HepG2 (cell line): ENCODE measurements at regions not wholly inside any gene's neighbourhood (a gene's known extent, or its start where the extent isn't known, plus 50 kb on each side); places are given as distances from the start of the nearest gene placed in this dataset.

ENCODE experiments used
- ATAC-seq: fragments of 200-7000 bp; cut with Tn5 transposase; 3 replicates; pipeline ENCODE4 v1.9.1; 2020; ENCODE audit warnings: mild to moderate bottlenecking, moderate library complexity
- BruUV-seq: library from RNA; stranded (reverse); fragments of 400-500 nt; replicated peaks from 2 replicates; lab custom pipeline; 2021; lab: Mats Ljungman, UMichigan
- CTCF ChIA-PET: fragments of 300-600 bp; formaldehyde crosslinking; extraction: SDS; loops from one replicate; lab custom pipeline; 2021; ENCODE audit warnings: low total read pairs, inconsistent platforms, low intra/inter-chr PET ratio; lab: Yijun Ruan, JAX
- POLR2A ChIA-PET: fragments of 350-600 bp; sonication (Branson Sonifier 250); formaldehyde crosslinking; loops from one replicate; lab custom pipeline; 2020; ENCODE audit warnings: antibody characterized with exemption, inconsistent platforms; lab: Yijun Ruan, JAX
- DNase-seq: peaks from one replicate; pipeline ENCODE4 v3.0.0-alpha.2; 2015; ENCODE audit warnings: low spot score
- FAIRE-seq: peaks from 3 replicates; lab custom pipeline; 2011; peaks lifted over from hg19 to GRCh38; lab: Jason Lieb, UNC
- H2AFZ ChIP-seq: one replicate; pipeline ENCODE4 v1.6.1; 2011; ENCODE audit warnings: low read length, inconsistent platforms
- H3K27ac ChIP-seq: fragments of 300-600 bp; 3 replicates; pipeline ENCODE4 v1.8.0; 2011; ENCODE audit warnings: mixed run types, mild to moderate bottlenecking, mixed read lengths, low read length, inconsistent platforms; ENCODE audit not compliant: insufficient read depth; ENCODE audit errors: extremely low read length
- H3K27me3 ChIP-seq, 2 experiments: fragments of 200-600 bp in 1 of 2; 2 replicates in 1 of 2; 3 replicates in 1 of 2; pipeline versions ENCODE4 v1.6.0 to v1.8.0; 2011; ENCODE audit warnings: low read length in 2 of 2, mild to moderate bottlenecking in 2 of 2, moderate library complexity in 2 of 2, inconsistent platforms in 1 of 2; ENCODE audit not compliant: insufficient read depth in 2 of 2, control insufficient read depth in 1 of 2
- H3K36me3 ChIP-seq, 2 experiments: fragments of 200-600 bp in 1 of 2; replicated peaks in 1 of 2; 2 replicates in 1 of 2; 3 replicates in 1 of 2; pipeline versions ENCODE4 v1.5.1 to v1.8.0; 2011; ENCODE audit warnings: low read length in 2 of 2, inconsistent platforms in 1 of 2; ENCODE audit not compliant: insufficient read depth in 2 of 2, control insufficient read depth in 1 of 2
- H3K4me1 ChIP-seq: 2 replicates; pipeline ENCODE4 v1.5.1; 2012; ENCODE audit warnings: low read length, inconsistent platforms; ENCODE audit not compliant: insufficient read depth
- H3K4me2 ChIP-seq: 2 replicates; pipeline ENCODE4 v1.6.0; 2011; ENCODE audit warnings: low read depth, low read length, inconsistent platforms
- H3K4me3 ChIP-seq, 3 experiments: fragments of 200-600 bp in 1 of 3; sonication (generic), shearing (Covaris generic) in 1 of 3; replicated peaks in 1 of 3; 2 replicates each; pipeline ENCODE4 v1.5.1; 2011 to 2016; ENCODE audit warnings: low read length in 3 of 3, inconsistent platforms in 2 of 3, low read depth in 2 of 3, mild to moderate bottlenecking in 2 of 3, control low read depth in 1 of 3, mixed read lengths in 1 of 3; ENCODE audit not compliant: insufficient read depth in 1 of 3
- H3K79me2 ChIP-seq: one replicate; pipeline ENCODE4 v1.6.1; 2011; ENCODE audit warnings: low read length, inconsistent platforms; ENCODE audit not compliant: insufficient read depth
- H3K9ac ChIP-seq: 2 replicates; pipeline ENCODE4 v1.6.0; 2011; ENCODE audit warnings: mild to moderate bottlenecking, low read depth, low read length, inconsistent platforms; ENCODE audit not compliant: insufficient read depth
- H3K9me3 ChIP-seq: 2 replicates; pipeline ENCODE4 v1.5.1; 2012; ENCODE audit warnings: mild to moderate bottlenecking, low read length
- H4K20me1 ChIP-seq: 2 replicates; pipeline ENCODE4 v1.6.0; 2011; ENCODE audit warnings: inconsistent platforms, mild to moderate bottlenecking, low read length, moderate library complexity; ENCODE audit not compliant: insufficient read depth
- HIVEP1 ChIP-seq: sonication (generic); formaldehyde crosslinking; IDR thresholded peaks from 2 replicates; pipeline ENCODE4 v1.4.0; 2020; ENCODE audit warnings: mild to moderate bottlenecking, missing genetic modification reagents
- ISX ChIP-seq: sonication (generic); formaldehyde crosslinking; conservative IDR thresholded peaks from 2 replicates; pipeline ENCODE4 v1.5.0; 2020; ENCODE audit warnings: missing genetic modification reagents
- KLF16 ChIP-seq, 2 experiments: sonication (generic) in 1 of 2; formaldehyde crosslinking in 1 of 2; IDR thresholded peaks; 2 replicates each; pipeline versions ENCODE4 v1.6.1 to v1.8.0; 2016 to 2023; ENCODE audit warnings: missing genetic modification reagents in 2 of 2, missing compliant biosample characterization in 1 of 2
- LCORL ChIP-seq, 2 experiments: fragments of 450-650 bp in 1 of 2; sonication (generic) in 1 of 2; formaldehyde crosslinking in 1 of 2; IDR thresholded peaks; 2 replicates each; pipeline versions ENCODE4 v1.5.0 to v1.6.1; 2017 to 2020; ENCODE audit warnings: antibody characterized with exemption in 1 of 2, missing genetic modification reagents in 1 of 2
- MBNL3 ChIP-seq: fragments of 250-450 bp; sonication (Bioruptor Pico); conservative IDR thresholded peaks from 2 replicates; pipeline ENCODE4 v1.8.0; 2022; ENCODE audit warnings: mild to moderate bottlenecking, inconsistent platforms
- SAFB2 ChIP-seq: sonication (generic); formaldehyde crosslinking; IDR thresholded peaks from 2 replicates; pipeline ENCODE4 v1.5.1; 2020; ENCODE audit warnings: missing genetic modification reagents, low read depth, mild to moderate bottlenecking, borderline replicate concordance
- SCMH1 ChIP-seq: sonication (generic); formaldehyde crosslinking; IDR thresholded peaks from 2 replicates; pipeline ENCODE4 v1.9.0; 2021; ENCODE audit warnings: missing genetic modification reagents, mild to moderate bottlenecking, borderline replicate concordance
- YEATS2 ChIP-seq: sonication (generic); formaldehyde crosslinking; IDR thresholded peaks from 2 replicates; pipeline ENCODE4 v1.4.0; 2020; ENCODE audit warnings: missing genetic modification reagents, borderline replicate concordance
- ZNF446 ChIP-seq: sonication (generic); formaldehyde crosslinking; IDR thresholded peaks from 2 replicates; pipeline ENCODE4 v1.5.0; 2020; ENCODE audit warnings: mild to moderate bottlenecking, missing genetic modification reagents
- WGBS: methylation state at CpG from one replicate; pipeline ENCODE4 v1.1.6; 2017; ENCODE audit warnings: low lambda C conversion rate; 5-methylcytosine and 5-hydroxymethylcytosine counted together
- in situ Hi-C: cut with HindIII; loops from 2 replicates; pipeline ENCODE4 v1.10.0; 2017; ENCODE audit warnings: low pct_unique_long_range_greater_than_20kb; ENCODE audit not compliant: extremely low pct_ligation_motif_present
- intact Hi-C: fragments of 100-400 bp; cut with micrococcal nuclease; formaldehyde crosslinking; loops from one replicate; pipeline ENCODE4 v1.10.0; 2022; ENCODE audit not compliant: unreplicated experiment
- TF ChIP-seq, protein P1 (sequence below): IDR thresholded peaks from 2 replicates; pipeline ENCODE4 v1.6.1; 2016; ENCODE audit warnings: low read depth, borderline replicate concordance
- TF ChIP-seq, protein P2 (sequence below): sonication (generic); formaldehyde crosslinking; conservative IDR thresholded peaks from 2 replicates; pipeline ENCODE4 v1.8.0; 2022; ENCODE audit warnings: mild to moderate bottlenecking, moderate library complexity, missing genetic modification reagents
- TF ChIP-seq, protein P3 (sequence below): sonication (generic); formaldehyde crosslinking; IDR thresholded peaks from 2 replicates; pipeline ENCODE4 v1.4.0; 2020; ENCODE audit warnings: missing genetic modification reagents, borderline replicate concordance

DNA sequence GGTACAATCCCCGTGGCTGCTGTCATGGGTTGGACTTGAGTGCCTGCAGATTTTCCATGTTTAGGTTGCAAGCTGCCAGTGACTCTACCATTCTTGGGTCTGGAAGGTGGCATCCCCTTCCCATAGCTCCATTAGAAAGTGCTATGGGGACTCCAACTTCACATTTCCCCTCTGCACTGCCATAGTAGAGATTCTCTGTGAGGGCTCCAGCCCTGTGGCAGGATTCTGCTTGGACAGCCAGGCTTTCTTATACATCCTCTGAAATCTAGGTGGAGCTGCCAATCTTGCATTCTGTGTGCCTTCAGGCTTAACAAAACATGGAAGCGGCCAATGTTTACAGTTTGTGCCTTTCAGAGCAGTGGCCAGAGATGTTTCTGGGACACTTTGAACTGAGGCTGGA, 636.2 kb downstream of the SLITRK6 start:
- in situ Hi-C loops (no loop called here), intact Hi-C loops (no loop called here)
- Histone ChIP-seq H3K79me2 (no peaks in the 10 kb centered on the region), H2AFZ (no peak overlapping the region), H3K4me2 (no peak overlapping the region), H3K4me1 (no peaks in the 10 kb centered on the region), H3K4me3 (no peak overlapping the region), H3K36me3 (no peaks in the 10 kb centered on the region), H3K9me3 (peaks cover 22% of the 10 kb centered on the region; the same call in 1 of the 2 replicates), H3K9ac (no peak overlapping the region), H3K27me3 (no peaks in the 10 kb centered on the region), H4K20me1 (no peaks in the 10 kb centered on the region), H3K27ac (no peak overlapping the region)
- FAIRE-seq (no peak), DNase-seq (no peak), ATAC-seq (no peak)
- ChIA-PET POLR2A (no interaction called here), CTCF (no interaction called here)
- TF ChIP-seq KLF16 (CRISPR knock-in tag; IDR thresholded peaks at IDR 0.05) = no peak
- TF ChIP-seq MBNL3 = no peak
- TF ChIP-seq, protein P1, sequence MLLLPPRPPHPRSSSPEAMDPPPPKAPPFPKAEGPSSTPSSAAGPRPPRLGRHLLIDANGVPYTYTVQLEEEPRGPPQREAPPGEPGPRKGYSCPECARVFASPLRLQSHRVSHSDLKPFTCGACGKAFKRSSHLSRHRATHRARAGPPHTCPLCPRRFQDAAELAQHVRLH (CRISPR knock-in tag) = no peak
- TF ChIP-seq YEATS2 (CRISPR knock-in tag) = no peak
- TF ChIP-seq ISX (CRISPR knock-in tag) = no peak
- TF ChIP-seq SAFB2 (CRISPR knock-in tag) = no peak
- TF ChIP-seq HIVEP1 (CRISPR knock-in tag) = no peak
- TF ChIP-seq, protein P2, sequence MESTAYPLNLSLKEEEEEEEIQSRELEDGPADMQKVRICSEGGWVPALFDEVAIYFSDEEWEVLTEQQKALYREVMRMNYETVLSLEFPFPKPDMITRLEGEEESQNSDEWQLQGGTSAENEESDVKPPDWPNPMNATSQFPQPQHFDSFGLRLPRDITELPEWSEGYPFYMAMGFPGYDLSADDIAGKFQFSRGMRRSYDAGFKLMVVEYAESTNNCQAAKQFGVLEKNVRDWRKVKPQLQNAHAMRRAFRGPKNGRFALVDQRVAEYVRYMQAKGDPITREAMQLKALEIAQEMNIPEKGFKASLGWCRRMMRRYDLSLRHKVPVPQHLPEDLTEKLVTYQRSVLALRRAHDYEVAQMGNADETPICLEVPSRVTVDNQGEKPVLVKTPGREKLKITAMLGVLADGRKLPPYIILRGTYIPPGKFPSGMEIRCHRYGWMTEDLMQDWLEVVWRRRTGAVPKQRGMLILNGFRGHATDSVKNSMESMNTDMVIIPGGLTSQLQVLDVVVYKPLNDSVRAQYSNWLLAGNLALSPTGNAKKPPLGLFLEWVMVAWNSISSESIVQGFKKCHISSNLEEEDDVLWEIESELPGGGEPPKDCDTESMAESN = no peak
- TF ChIP-seq, protein P3, sequence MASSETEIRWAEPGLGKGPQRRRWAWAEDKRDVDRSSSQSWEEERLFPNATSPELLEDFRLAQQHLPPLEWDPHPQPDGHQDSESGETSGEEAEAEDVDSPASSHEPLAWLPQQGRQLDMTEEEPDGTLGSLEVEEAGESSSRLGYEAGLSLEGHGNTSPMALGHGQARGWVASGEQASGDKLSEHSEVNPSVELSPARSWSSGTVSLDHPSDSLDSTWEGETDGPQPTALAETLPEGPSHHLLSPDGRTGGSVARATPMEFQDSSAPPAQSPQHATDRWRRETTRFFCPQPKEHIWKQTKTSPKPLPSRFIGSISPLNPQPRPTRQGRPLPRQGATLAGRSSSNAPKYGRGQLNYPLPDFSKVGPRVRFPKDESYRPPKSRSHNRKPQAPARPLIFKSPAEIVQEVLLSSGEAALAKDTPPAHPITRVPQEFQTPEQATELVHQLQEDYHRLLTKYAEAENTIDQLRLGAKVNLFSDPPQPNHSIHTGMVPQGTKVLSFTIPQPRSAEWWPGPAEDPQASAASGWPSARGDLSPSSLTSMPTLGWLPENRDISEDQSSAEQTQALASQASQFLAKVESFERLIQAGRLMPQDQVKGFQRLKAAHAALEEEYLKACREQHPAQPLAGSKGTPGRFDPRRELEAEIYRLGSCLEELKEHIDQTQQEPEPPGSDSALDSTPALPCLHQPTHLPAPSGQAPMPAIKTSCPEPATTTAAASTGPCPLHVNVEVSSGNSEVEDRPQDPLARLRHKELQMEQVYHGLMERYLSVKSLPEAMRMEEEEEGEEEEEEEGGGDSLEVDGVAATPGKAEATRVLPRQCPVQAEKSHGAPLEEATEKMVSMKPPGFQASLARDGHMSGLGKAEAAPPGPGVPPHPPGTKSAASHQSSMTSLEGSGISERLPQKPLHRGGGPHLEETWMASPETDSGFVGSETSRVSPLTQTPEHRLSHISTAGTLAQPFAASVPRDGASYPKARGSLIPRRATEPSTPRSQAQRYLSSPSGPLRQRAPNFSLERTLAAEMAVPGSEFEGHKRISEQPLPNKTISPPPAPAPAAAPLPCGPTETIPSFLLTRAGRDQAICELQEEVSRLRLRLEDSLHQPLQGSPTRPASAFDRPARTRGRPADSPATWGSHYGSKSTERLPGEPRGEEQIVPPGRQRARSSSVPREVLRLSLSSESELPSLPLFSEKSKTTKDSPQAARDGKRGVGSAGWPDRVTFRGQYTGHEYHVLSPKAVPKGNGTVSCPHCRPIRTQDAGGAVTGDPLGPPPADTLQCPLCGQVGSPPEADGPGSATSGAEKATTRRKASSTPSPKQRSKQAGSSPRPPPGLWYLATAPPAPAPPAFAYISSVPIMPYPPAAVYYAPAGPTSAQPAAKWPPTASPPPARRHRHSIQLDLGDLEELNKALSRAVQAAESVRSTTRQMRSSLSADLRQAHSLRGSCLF (CRISPR knock-in tag) = no peak
- TF ChIP-seq LCORL (IDR thresholded peaks at IDR 0.05) = no peak
- TF ChIP-seq LCORL (CRISPR knock-in tag; IDR thresholded peaks at IDR 0.05) = no peak
- no peak for TF ChIP-seq ZNF446 (CRISPR knock-in tag)
- no peak for TF ChIP-seq SCMH1 (CRISPR knock-in tag)
- BruUV-seq = no TSS peak
- WGBS = 0% methylated on average over 1 of the region's 2 CpGs
